HCT116 (cell line): ENCODE measurements at regions not wholly inside any gene's neighbourhood (a gene's known extent, or its start where the extent isn't known, plus 50 kb on each side); places are given as distances from the start of the nearest gene placed in this dataset.

Experiments used
- ATAC-seq: fragments of 200-7000 bp; cut with Tn5 transposase; 2 replicates; pipeline ENCODE4 v1.9.1; 2020; ENCODE audit warnings: mild to moderate bottlenecking, moderate library complexity
- BruUV-seq: library from RNA; stranded (reverse); fragments of 400-500 nt; replicated peaks from 2 replicates; lab custom pipeline; 2021; lab: Mats Ljungman, UMichigan
- CTCF ChIA-PET: fragments of 300-600 bp; sonication (Branson Sonifier 250); formaldehyde crosslinking; loops from one replicate; lab custom pipeline; 2021; ENCODE audit warnings: antibody characterized with exemption; lab: Charles Lee
- POLR2A ChIA-PET: fragments of 300-600, 350-600 bp; sonication (Branson Sonifier 250); formaldehyde crosslinking; loops from one replicate; lab custom pipeline; 2021; ENCODE audit warnings: antibody characterized with exemption; lab: Charles Lee
- RAD21 ChIA-PET, 2 experiments: fragments of 300-600 bp; sonication (Branson Sonifier 250); formaldehyde crosslinking; loops; one replicate each; lab custom pipeline; 2023; ENCODE audit warnings: low total read pairs in 2 of 2; ENCODE audit not compliant: uncharacterized antibody in 2 of 2, unreplicated experiment in 2 of 2, low non-redundant PET in 1 of 2; lab: Charles Lee
- DNase-seq: peaks from one replicate; pipeline ENCODE4 v3.0.0-alpha.2; 2010; ENCODE audit warnings: low read depth, low spot score
- H2AFZ ChIP-seq: fragments of 200-600 bp; shearing (Covaris generic), sonication (generic); 2 replicates; pipeline ENCODE4 v1.6.1; 2017; ENCODE audit warnings: low read depth, mixed run types, mixed read lengths, antibody characterized with exemption, low read length; ENCODE audit not compliant: poor library complexity, severe bottlenecking
- H3K27ac ChIP-seq: 2 replicates; pipeline ENCODE4 v1.5.1; 2012; ENCODE audit warnings: low read depth, low read length
- H3K27me3 ChIP-seq: fragments of 200-600 bp; sonication (generic); 2 replicates; pipeline ENCODE4 v1.6.1; 2016; ENCODE audit warnings: mixed run types, low read length, mixed read lengths; ENCODE audit not compliant: insufficient read depth
- H3K36me3 ChIP-seq, 2 experiments: fragments of 200-500 bp in 1 of 2; fragments of 200-600 bp in 1 of 2; sonication (Bioruptor generic) in 1 of 2; sonication (generic) in 1 of 2; 2 replicates each; pipeline versions ENCODE4 v1.5.1 to v1.6.1; 2014 to 2016; ENCODE audit warnings: low read length in 2 of 2, inconsistent platforms in 1 of 2, mixed read lengths in 1 of 2, mixed run types in 1 of 2; ENCODE audit not compliant: insufficient read depth in 2 of 2, control insufficient read depth in 1 of 2
- H3K4me1 ChIP-seq, 2 experiments: fragments of 200-600 bp in 1 of 2; sonication (generic) in 1 of 2; 2 replicates each; pipeline versions ENCODE4 v1.5.1 to v1.6.1; 2012 to 2017; ENCODE audit warnings: low read length in 2 of 2, inconsistent platforms in 1 of 2, mild to moderate bottlenecking in 1 of 2, mixed read lengths in 1 of 2, mixed run types in 1 of 2, moderate library complexity in 1 of 2; ENCODE audit not compliant: insufficient read depth in 2 of 2, control insufficient read depth in 1 of 2
- H3K4me2 ChIP-seq: fragments of 200-600 bp; sonication (generic); 2 replicates; pipeline ENCODE4 v1.6.1; 2017; ENCODE audit warnings: mixed run types, low read length, mixed read lengths
- H3K4me3 ChIP-seq, 2 experiments: fragments of 200-600 bp in 1 of 2; sonication (generic) in 1 of 2; replicated peaks in 1 of 2; 2 replicates each; pipeline ENCODE4 v1.5.1; 2011 to 2016; ENCODE audit warnings: low read length in 2 of 2, control low read depth in 1 of 2, low read depth in 1 of 2, mild to moderate bottlenecking in 1 of 2, mixed read lengths in 1 of 2, mixed run types in 1 of 2
- H3K79me2 ChIP-seq: fragments of 200-600 bp; sonication (generic); 2 replicates; pipeline ENCODE4 v1.6.1; 2017; ENCODE audit warnings: mild to moderate bottlenecking, mixed run types, low read length, moderate library complexity, mixed read lengths; ENCODE audit not compliant: insufficient read depth
- H3K9ac ChIP-seq: fragments of 200-600 bp; sonication (generic); 2 replicates; pipeline ENCODE4 v1.6.1; 2016; ENCODE audit warnings: low read length, mixed read lengths
- H3K9me2 ChIP-seq: fragments of 200-600 bp; sonication (generic), shearing (Covaris generic); 2 replicates; pipeline ENCODE4 v1.6.1; 2017; ENCODE audit warnings: mixed run types, mild to moderate bottlenecking, moderate library complexity; ENCODE audit not compliant: insufficient read depth
- H3K9me3 ChIP-seq, 2 experiments: fragments of 200-500 bp in 1 of 2; fragments of 200-600 bp in 1 of 2; sonication (Bioruptor generic) in 1 of 2; sonication (generic) in 1 of 2; 2 replicates each; pipeline ENCODE4 v1.6.1; 2014 to 2017; ENCODE audit warnings: low read length in 2 of 2, mixed read lengths in 2 of 2, inconsistent platforms in 1 of 2, low read depth in 1 of 2, mild to moderate bottlenecking in 1 of 2, mixed run types in 1 of 2, moderate library complexity in 1 of 2; ENCODE audit not compliant: control insufficient read depth in 1 of 2, insufficient read depth in 1 of 2
- H4K20me1 ChIP-seq: fragments of 200-600 bp; sonication (generic), shearing (Covaris generic); 2 replicates; pipeline ENCODE4 v1.6.1; 2017; ENCODE audit warnings: mixed run types, mild to moderate bottlenecking, moderate library complexity; ENCODE audit not compliant: insufficient read depth
- CTCF ChIP-seq, 3 experiments: fragments of 200-600 bp in 1 of 3; sonication (generic) in 1 of 3; IDR thresholded peaks in 2 of 3; conservative IDR thresholded peaks in 1 of 3; 2 replicates each; pipeline ENCODE4 v1.5.1; 2012 to 2017; ENCODE audit warnings: low read depth in 2 of 3, low read length in 2 of 3, antibody characterized with exemption in 1 of 3, borderline replicate concordance in 1 of 3, control low read depth in 1 of 3, mild to moderate bottlenecking in 1 of 3, mixed read lengths in 1 of 3, mixed run types in 1 of 3, moderate library complexity in 1 of 3; ENCODE audit not compliant: insufficient read depth in 1 of 3
- EGR1 ChIP-seq: IDR thresholded peaks from 2 replicates; pipeline ENCODE4 v1.6.1; 2012; ENCODE audit warnings: low read depth
- EZH2phosphoT487 ChIP-seq: fragments of 200-600 bp; IDR thresholded peaks from 2 replicates; pipeline ENCODE4 v1.6.1; 2018; ENCODE audit warnings: antibody characterized with exemption, borderline replicate concordance
- POLR2A ChIP-seq: IDR thresholded peaks from 2 replicates; pipeline ENCODE4 v1.7.0; 2011; ENCODE audit warnings: borderline replicate concordance; ENCODE audit not compliant: insufficient read depth, insufficient read length; ENCODE audit errors: extremely low read depth
- RAD21 ChIP-seq: IDR thresholded peaks from 2 replicates; pipeline ENCODE4 v1.6.1; 2012; ENCODE audit warnings: low read depth, mild to moderate bottlenecking
- REST ChIP-seq: IDR thresholded peaks from 2 replicates; pipeline ENCODE4 v1.6.1; 2012; ENCODE audit warnings: low read depth
- SIN3A ChIP-seq: IDR thresholded peaks from 2 replicates; pipeline ENCODE4 v1.6.1; 2012; ENCODE audit warnings: low read depth
- SP1 ChIP-seq: IDR thresholded peaks from 2 replicates; pipeline ENCODE4 v1.6.1; 2012; ENCODE audit warnings: low read depth
- SRF ChIP-seq: IDR thresholded peaks from 2 replicates; pipeline ENCODE4 v1.6.1; 2012; ENCODE audit warnings: low read depth
- TCF7L2 ChIP-seq: IDR thresholded peaks from 2 replicates; pipeline ENCODE4 v1.7.0; 2011; ENCODE audit warnings: borderline replicate concordance, inconsistent platforms; ENCODE audit not compliant: insufficient read depth, insufficient read length; ENCODE audit errors: extremely low read depth
- ZFX ChIP-seq: fragments of 450-650 bp; IDR thresholded peaks from 2 replicates; pipeline ENCODE4 v1.6.1; 2017
- ZNF274 ChIP-seq: fragments of 200-500 bp; sonication (Bioruptor generic); IDR thresholded peaks from 2 replicates; pipeline ENCODE4 v1.6.1; 2014; ENCODE audit warnings: mild to moderate bottlenecking, low read depth, low read length, inconsistent platforms
- intact Hi-C: fragments of 100-400 bp; cut with micrococcal nuclease; formaldehyde crosslinking; loops from 2 replicates; pipeline ENCODE4 v1.10.0; 2022

- peaks cover 12% of the 10 kb centered on the region; the same call in 1 of the 2 replicates for H3K27me3 ChIP-seq
- no peaks in the 10 kb centered on the region for H3K9me2 ChIP-seq
- ATAC-seq (no peak), DNase-seq (no peak)
- BruUV-seq, result no TSS peak
- no peaks in the 10 kb centered on the region for H3K36me3 ChIP-seq
- H3K4me1 ChIP-seq, result no peaks in the 10 kb centered on the region
- CTCF ChIA-PET, result no interaction called here
- H3K9me3 ChIP-seq, result no peaks in the 10 kb centered on the region
- no peak overlapping the region for H3K4me3 ChIP-seq
- H3K79me2 ChIP-seq, result no peaks in the 10 kb centered on the region
- TF ChIP-seq SP1 (no peak), REST (no peak), CTCF (IDR thresholded peaks at IDR 0.05 in 2 of 3, conservative IDR thresholded peaks at IDR 0.05 in 1 of 3; ENCODE audit: borderline replicate concordance in 1 of 3, insufficient read depth in 1 of 3, low read depth in 2 of 3, low read length in 2 of 3) (no peak), SIN3A (no peak), POLR2A (no peak), ZFX (no peak), RAD21 (no peak), ZNF274 (no peak), TCF7L2 (no peak), SRF (no peak), EZH2phosphoT487 (no peak), EGR1 (no peak)
- no peak overlapping the region for H3K27ac ChIP-seq
- RAD21 ChIA-PET, result no interaction called here
- no peaks in the 10 kb centered on the region for H4K20me1 ChIP-seq
- no peak overlapping the region for H3K9ac ChIP-seq
- intact Hi-C loops, result no loop called here
- POLR2A ChIA-PET, result no interaction called here
- H2AFZ ChIP-seq, result no peak overlapping the region
- H3K4me2 ChIP-seq, result no peak overlapping the region
Measured at GRCh38 chr2:40041422-40042382, 262.6 kb upstream of the THUMPD2 start.
